PC-9 (cell line): ENCODE measurements at regions not wholly inside any gene's neighbourhood (a gene's known extent, or its start where the extent isn't known, plus 50 kb on each side); places are given as distances from the start of the nearest gene placed in this dataset.

ENCODE experiments used
- BruUV-seq: library from RNA; stranded (reverse); fragments of 400-500 nt; replicated peaks from 2 replicates; lab custom pipeline; 2021; lab: Mats Ljungman, UMichigan
- CTCF ChIA-PET: fragments of 300-600 bp; sonication (Branson Sonifier 250); formaldehyde crosslinking; loops from one replicate; lab custom pipeline; 2022; ENCODE audit warnings: antibody characterized with exemption; lab: Charles Lee
- POLR2A ChIA-PET: fragments of 300-600 bp; sonication (Branson Sonifier 250); formaldehyde crosslinking; loops from one replicate; lab custom pipeline; 2022; ENCODE audit warnings: antibody characterized with exemption; ENCODE audit not compliant: unreplicated experiment; lab: Charles Lee
- DNase-seq, 2 experiments: peaks; one replicate each; pipeline versions ENCODE4 v3.0.0 to v3.0.0-alpha.2; 2015 to 2022; ENCODE audit warnings: mixed read lengths in 1 of 2
- H2AFZ ChIP-seq: fragments of 200-600 bp; sonication (generic); 2 replicates; pipeline ENCODE4 v1.8.1; 2017; ENCODE audit warnings: antibody characterized with exemption
- H3F3A ChIP-seq: fragments of 200-600 bp; sonication (generic); 2 replicates; pipeline ENCODE4 v1.8.1; 2017; ENCODE audit warnings: antibody characterized with exemption, mild to moderate bottlenecking, low read depth; ENCODE audit not compliant: insufficient read depth
- H3K27ac ChIP-seq: fragments of 200-600 bp; sonication (generic); 2 replicates; pipeline ENCODE4 v1.6.1; 2016; ENCODE audit warnings: mixed run types
- H3K27me3 ChIP-seq: fragments of 200-600 bp; sonication (generic); 2 replicates; pipeline ENCODE4 v1.6.1; 2016; ENCODE audit warnings: low read depth, mixed run types; ENCODE audit not compliant: insufficient read depth
- H3K36me3 ChIP-seq: fragments of 200-600 bp; sonication (generic); 2 replicates; pipeline ENCODE4 v1.6.1; 2016; ENCODE audit warnings: low read depth, mixed run types
- H3K4me1 ChIP-seq: fragments of 200-600 bp; sonication (generic); replicated peaks from 2 replicates; pipeline ENCODE4 v1.6.1; 2016; ENCODE audit warnings: mixed run types; ENCODE audit not compliant: insufficient read depth
- H3K4me2 ChIP-seq: fragments of 200-600 bp; sonication (generic); 2 replicates; pipeline ENCODE4 v1.6.1; 2017; ENCODE audit warnings: mixed run types
- H3K4me3 ChIP-seq: fragments of 200-600 bp; sonication (generic); 2 replicates; pipeline ENCODE4 v1.6.1; 2016; ENCODE audit warnings: mixed run types
- H3K79me2 ChIP-seq: fragments of 200-600 bp; sonication (generic); 2 replicates; pipeline ENCODE4 v1.6.1; 2017; ENCODE audit warnings: low read depth, mixed run types
- H3K9me2 ChIP-seq: fragments of 200-600 bp; sonication (generic); 2 replicates; pipeline ENCODE4 v1.8.1; 2017; ENCODE audit warnings: mild to moderate bottlenecking; ENCODE audit not compliant: insufficient read depth
- H3K9me3 ChIP-seq: fragments of 200-600 bp; sonication (generic); 2 replicates; pipeline ENCODE4 v1.8.1; 2016; ENCODE audit warnings: low read depth; ENCODE audit not compliant: insufficient read depth
- H4K20me1 ChIP-seq: fragments of 200-600 bp; sonication (generic); 2 replicates; pipeline ENCODE4 v1.8.1; 2017; ENCODE audit not compliant: insufficient read depth
- CTCF ChIP-seq: fragments of 200-600 bp; sonication (generic); conservative IDR thresholded peaks from 2 replicates; pipeline ENCODE4 v1.6.1; 2017; ENCODE audit warnings: mixed run types, antibody characterized with exemption, mild to moderate bottlenecking, moderate library complexity
- EZH2 ChIP-seq: fragments of 200-600 bp; sonication (generic); IDR thresholded peaks from 2 replicates; pipeline ENCODE4 v1.8.0; 2017; ENCODE audit warnings: antibody characterized with exemption, low read depth
- intact Hi-C: fragments of 100-400 bp; cut with micrococcal nuclease; formaldehyde crosslinking; loops from one replicate; pipeline ENCODE4 v1.10.0; 2022; ENCODE audit not compliant: unreplicated experiment

GRCh38 chr7:35513828-35514227 lies 181.1 kb downstream of the HERPUD2 start:
- Histone ChIP-seq H3K9me3 (no peaks in the 10 kb centered on the region), H4K20me1 (no peaks in the 10 kb centered on the region), H3K79me2 (no peaks in the 10 kb centered on the region), H3F3A (no peaks in the 10 kb centered on the region), H3K4me2 (no peak overlapping the region), H3K36me3 (no peaks in the 10 kb centered on the region), H2AFZ (no peak overlapping the region), H3K9me2 (no peaks in the 10 kb centered on the region), H3K27ac (no peak overlapping the region), H3K4me3 (no peak overlapping the region), H3K4me1 (no peaks in the 10 kb centered on the region), H3K27me3 (no peaks in the 10 kb centered on the region)
- no TSS peak for BruUV-seq
- no peak for DNase-seq
- POLR2A ChIA-PET, result no interaction called here
- CTCF ChIA-PET, result no interaction called here
- intact Hi-C loops, result no loop called here
- no peak for TF ChIP-seq EZH2

GRCh38 chr7:35513195-35513594 lies 181.7 kb downstream of the HERPUD2 start:
- Histone ChIP-seq H3K9me3 (no peaks in the 10 kb centered on the region), H3K4me1 (no peaks in the 10 kb centered on the region), H2AFZ (no peak overlapping the region), H3K79me2 (no peaks in the 10 kb centered on the region), H3K4me3 (no peak overlapping the region), H4K20me1 (no peaks in the 10 kb centered on the region), H3K4me2 (no peak overlapping the region), H3K27me3 (no peaks in the 10 kb centered on the region), H3K9me2 (no peaks in the 10 kb centered on the region), H3F3A (no peaks in the 10 kb centered on the region), H3K27ac (no peak overlapping the region), H3K36me3 (no peaks in the 10 kb centered on the region)
- CTCF ChIA-PET, result no interaction called here
- POLR2A ChIA-PET, result no interaction called here
- no peak for DNase-seq
- intact Hi-C loops, result no loop called here
- no TSS peak for BruUV-seq
- TF ChIP-seq CTCF (no peak), EZH2 (no peak)

- H3K27ac ChIP-seq, result no peak overlapping the region
- BruUV-seq, result no TSS peak
These were observed 182.2 kb downstream of the HERPUD2 start for GRCh38 chr7:35512716-35513115.

More at GRCh38 chr7:35512716-35513115, 182.2 kb downstream of the HERPUD2 start:
- H3K9me2 ChIP-seq, result no peaks in the 10 kb centered on the region
- no peaks in the 10 kb centered on the region for H3K9me3 ChIP-seq
- no peak for DNase-seq
- no peak overlapping the region for H2AFZ ChIP-seq
- no peaks in the 10 kb centered on the region for H3K79me2 ChIP-seq
- H3K4me3 ChIP-seq, result no peak overlapping the region
- no peaks in the 10 kb centered on the region for H3K4me1 ChIP-seq
- H3K36me3 ChIP-seq, result no peaks in the 10 kb centered on the region
- intact Hi-C loops, result no loop called here
- TF ChIP-seq CTCF, result no peak
- TF ChIP-seq EZH2, result no peak
- ChIA-PET POLR2A (no interaction called here), CTCF (no interaction called here)
- no peak overlapping the region for H3K4me2 ChIP-seq
- H4K20me1 ChIP-seq, result no peaks in the 10 kb centered on the region
- no peaks in the 10 kb centered on the region for H3K27me3 ChIP-seq
- H3F3A ChIP-seq, result no peaks in the 10 kb centered on the region
